GM23338 (cell line): ENCODE measurements at regions not wholly inside any gene's neighbourhood (a gene's known extent, or its start where the extent isn't known, plus 50 kb on each side); places are given as distances from the start of the nearest gene placed in this dataset.

Experiments used
- ATAC-seq: fragments of 200-7000 bp; cut with Tn5 transposase; 3 replicates; pipeline ENCODE4 v1.9.1; 2020
- DNase-seq: peaks from one replicate; pipeline ENCODE4 v3.0.0-alpha.2; 2015; ENCODE audit warnings: low spot score
- H2AFZ ChIP-seq: fragments of 200-600 bp; sonication (generic); 2 replicates; pipeline ENCODE4 v1.8.0; 2016; ENCODE audit warnings: antibody characterized with exemption, mild to moderate bottlenecking, moderate library complexity
- H3F3A ChIP-seq: fragments of 200-600 bp; sonication (generic); replicated peaks from 2 replicates; pipeline ENCODE4 v1.8.0; 2017; ENCODE audit warnings: antibody characterized with exemption, mixed run types, low read depth
- H3K27ac ChIP-seq: fragments of 200-600 bp; sonication (generic); 2 replicates; pipeline ENCODE4 v1.6.1; 2016; ENCODE audit warnings: low read depth
- H3K27me3 ChIP-seq: fragments of 200-600 bp; sonication (generic); 2 replicates; pipeline ENCODE4 v1.8.0; 2016; ENCODE audit warnings: mild to moderate bottlenecking, mixed run types, moderate library complexity; ENCODE audit not compliant: insufficient read depth
- H3K36me3 ChIP-seq: fragments of 200-600 bp; sonication (generic); 2 replicates; pipeline ENCODE4 v1.8.0; 2016; ENCODE audit warnings: mild to moderate bottlenecking; ENCODE audit not compliant: insufficient read depth
- H3K4me1 ChIP-seq: fragments of 200-600 bp; sonication (generic); 2 replicates; pipeline ENCODE4 v1.8.0; 2016; ENCODE audit warnings: mild to moderate bottlenecking, moderate library complexity; ENCODE audit not compliant: insufficient read depth
- H3K4me2 ChIP-seq: fragments of 200-600 bp; sonication (generic); 2 replicates; pipeline ENCODE4 v1.7.1; 2017; ENCODE audit warnings: mixed run types
- H3K4me3 ChIP-seq: fragments of 200-600 bp; sonication (generic); 2 replicates; pipeline ENCODE4 v1.6.1; 2016; ENCODE audit warnings: mixed run types
- H3K79me2 ChIP-seq: fragments of 200-600 bp; sonication (generic); replicated peaks from 2 replicates; pipeline ENCODE4 v1.8.0; 2017; ENCODE audit warnings: mild to moderate bottlenecking; ENCODE audit not compliant: insufficient read depth
- H3K9me2 ChIP-seq: fragments of 200-600 bp; sonication (generic); 2 replicates; pipeline ENCODE4 v1.8.0; 2017; ENCODE audit not compliant: insufficient read depth
- H4K20me1 ChIP-seq: fragments of 200-600 bp; sonication (generic); replicated peaks from 2 replicates; pipeline ENCODE4 v1.8.0; 2017; ENCODE audit warnings: mild to moderate bottlenecking; ENCODE audit not compliant: insufficient read depth
- H3K27ac Mint-ChIP-seq: 2 replicates; pipeline ENCODE4 v1.8.0; 2020; ENCODE audit warnings: inconsistent platforms, mild to moderate bottlenecking, moderate library complexity, mixed read lengths
- H3K27me3 Mint-ChIP-seq: 3 replicates; pipeline ENCODE4 v1.8.0; 2022; ENCODE audit warnings: low read depth, mild to moderate bottlenecking, moderate library complexity, mixed read lengths, inconsistent platforms; ENCODE audit not compliant: insufficient read depth, poor library complexity
- H3K36me3 Mint-ChIP-seq: 3 replicates; pipeline ENCODE4 v1.8.0; 2021; ENCODE audit warnings: low read depth, mild to moderate bottlenecking, inconsistent platforms, moderate library complexity, mixed read lengths
- H3K4me1 Mint-ChIP-seq: 3 replicates; pipeline ENCODE4 v1.8.0; 2020; ENCODE audit warnings: mild to moderate bottlenecking, inconsistent platforms, mixed read lengths
- H3K4me3 Mint-ChIP-seq: 3 replicates; pipeline ENCODE4 v1.8.0; 2021; ENCODE audit warnings: moderate library complexity, mild to moderate bottlenecking, inconsistent platforms, mixed read lengths
- H3K9me3 Mint-ChIP-seq: 3 replicates; pipeline ENCODE4 v1.8.0; 2020; ENCODE audit warnings: moderate library complexity, mild to moderate bottlenecking, inconsistent platforms, mixed read lengths
- EZH2 ChIP-seq: fragments of 200-600 bp; sonication (generic); IDR thresholded peaks from one replicate; pipeline ENCODE4 v1.8.0; 2017; ENCODE audit warnings: antibody characterized with exemption, mild to moderate bottlenecking, low read depth; ENCODE audit not compliant: unreplicated experiment
- EZH2phosphoT487 ChIP-seq: fragments of 200-600 bp; sonication (generic); IDR thresholded peaks from one replicate; pipeline ENCODE4 v1.8.1; 2018; ENCODE audit warnings: antibody characterized with exemption; ENCODE audit not compliant: unreplicated experiment
- NANOG ChIP-seq: IDR thresholded peaks from 2 replicates; pipeline ENCODE4 v1.6.1; 2016; ENCODE audit warnings: antibody characterized with exemption, borderline replicate concordance
- POLR2AphosphoS5 ChIP-seq: IDR thresholded peaks from 2 replicates; pipeline ENCODE4 v1.6.1; 2016; ENCODE audit warnings: antibody characterized with exemption, low read depth
- STAT1 ChIP-seq: IDR thresholded peaks from one replicate; pipeline ENCODE4 v1.6.1; 2016; ENCODE audit warnings: antibody characterized with exemption; ENCODE audit not compliant: unreplicated experiment
- ZNF114 ChIP-seq: fragments of 250-450 bp; sonication (Bioruptor Pico); IDR thresholded peaks from 2 replicates; pipeline ENCODE4 v1.5.0; 2020; ENCODE audit warnings: mild to moderate bottlenecking, moderate library complexity
- ZNF331 ChIP-seq: fragments of 250-450 bp; sonication (Bioruptor Pico); IDR thresholded peaks from 2 replicates; pipeline ENCODE4 v1.5.0; 2020; ENCODE audit warnings: low read depth, mild to moderate bottlenecking, moderate library complexity
- TF ChIP-seq, protein P1 (sequence below): fragments of 250-450 bp; sonication (Bioruptor Pico); IDR thresholded peaks from 2 replicates; pipeline ENCODE4 v1.5.0; 2020; ENCODE audit warnings: mild to moderate bottlenecking, moderate library complexity
- TF ChIP-seq, protein P2 (sequence below): IDR thresholded peaks from one replicate; pipeline ENCODE4 v1.6.1; 2018; ENCODE audit warnings: antibody characterized with exemption; ENCODE audit not compliant: unreplicated experiment
- TF ChIP-seq, protein P3 (sequence below), 2 experiments: fragments of 200-600 bp in 1 of 2; sonication (generic) in 1 of 2; conservative IDR thresholded peaks; 2 replicates each; pipeline versions ENCODE4 v1.5.1 to v1.6.1; 2016 to 2017; ENCODE audit warnings: antibody characterized with exemption in 2 of 2, low read depth in 2 of 2, mild to moderate bottlenecking in 2 of 2, moderate library complexity in 1 of 2
- TF ChIP-seq, protein P4 (sequence below): IDR thresholded peaks from 2 replicates; pipeline ENCODE4 v1.6.1; 2016; ENCODE audit warnings: antibody characterized with exemption

DNA sequence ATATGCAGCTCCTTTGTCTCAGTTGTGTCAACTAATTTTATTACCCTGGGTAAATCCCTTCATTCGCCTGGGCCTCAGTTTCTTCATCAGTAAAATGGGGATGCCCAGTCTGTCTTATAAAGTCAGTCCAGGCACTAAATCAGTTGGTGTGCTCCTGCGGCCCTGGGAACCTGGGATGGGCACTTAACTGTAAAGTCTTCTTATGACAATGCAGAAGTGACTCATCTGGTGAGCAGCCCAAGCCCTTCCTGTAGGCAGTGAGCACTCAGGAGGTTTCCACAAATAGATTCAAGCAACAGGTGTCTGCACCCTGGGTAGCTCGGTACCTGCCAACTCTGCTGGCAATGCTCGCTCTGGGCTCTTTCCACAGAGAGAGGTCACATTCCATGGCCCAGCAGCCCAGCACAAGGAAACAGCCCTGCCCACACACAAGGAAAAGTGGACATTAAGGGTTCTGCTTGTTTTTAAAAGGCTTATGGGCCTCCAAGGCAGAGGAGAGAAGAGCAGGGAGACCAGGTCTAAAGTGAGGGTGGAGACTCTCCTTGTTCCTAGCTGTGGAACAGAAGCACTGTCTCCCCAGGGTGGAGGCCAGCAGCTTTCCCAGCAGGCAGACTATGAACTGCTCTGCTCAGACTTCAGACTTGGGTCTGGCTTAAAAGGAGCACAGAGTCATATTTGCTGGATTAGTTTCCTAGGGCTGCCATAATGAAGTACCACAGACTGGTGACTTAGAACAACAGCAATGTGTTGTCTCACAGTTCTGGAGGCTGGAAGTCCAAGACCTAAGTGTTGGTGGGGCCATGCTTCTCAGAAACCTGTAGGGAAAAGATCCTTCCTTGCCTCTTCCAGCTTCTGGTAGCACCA is 89.7 kb upstream of the ADRA1B start:
- no peaks in the 10 kb centered on the region for H3K27me3 ChIP-seq
- H2AFZ ChIP-seq: no peak overlapping the region
- H3K27ac ChIP-seq: no peak overlapping the region
- Mint-ChIP-seq H3K27me3 (no peaks in the 10 kb centered on the region), H3K27ac (no peak overlapping the region), H3K36me3 (no peaks in the 10 kb centered on the region), H3K9me3 (no peaks in the 10 kb centered on the region), H3K4me3 (no peak overlapping the region), H3K4me1 (no peaks in the 10 kb centered on the region)
- no peaks in the 10 kb centered on the region for H3K79me2 ChIP-seq
- 0 out of 2 replicates have a peak, but pooled peaks cover 5% of the 10 kb centered on the region for H3K9me2 ChIP-seq
- TF ChIP-seq, protein P1, sequence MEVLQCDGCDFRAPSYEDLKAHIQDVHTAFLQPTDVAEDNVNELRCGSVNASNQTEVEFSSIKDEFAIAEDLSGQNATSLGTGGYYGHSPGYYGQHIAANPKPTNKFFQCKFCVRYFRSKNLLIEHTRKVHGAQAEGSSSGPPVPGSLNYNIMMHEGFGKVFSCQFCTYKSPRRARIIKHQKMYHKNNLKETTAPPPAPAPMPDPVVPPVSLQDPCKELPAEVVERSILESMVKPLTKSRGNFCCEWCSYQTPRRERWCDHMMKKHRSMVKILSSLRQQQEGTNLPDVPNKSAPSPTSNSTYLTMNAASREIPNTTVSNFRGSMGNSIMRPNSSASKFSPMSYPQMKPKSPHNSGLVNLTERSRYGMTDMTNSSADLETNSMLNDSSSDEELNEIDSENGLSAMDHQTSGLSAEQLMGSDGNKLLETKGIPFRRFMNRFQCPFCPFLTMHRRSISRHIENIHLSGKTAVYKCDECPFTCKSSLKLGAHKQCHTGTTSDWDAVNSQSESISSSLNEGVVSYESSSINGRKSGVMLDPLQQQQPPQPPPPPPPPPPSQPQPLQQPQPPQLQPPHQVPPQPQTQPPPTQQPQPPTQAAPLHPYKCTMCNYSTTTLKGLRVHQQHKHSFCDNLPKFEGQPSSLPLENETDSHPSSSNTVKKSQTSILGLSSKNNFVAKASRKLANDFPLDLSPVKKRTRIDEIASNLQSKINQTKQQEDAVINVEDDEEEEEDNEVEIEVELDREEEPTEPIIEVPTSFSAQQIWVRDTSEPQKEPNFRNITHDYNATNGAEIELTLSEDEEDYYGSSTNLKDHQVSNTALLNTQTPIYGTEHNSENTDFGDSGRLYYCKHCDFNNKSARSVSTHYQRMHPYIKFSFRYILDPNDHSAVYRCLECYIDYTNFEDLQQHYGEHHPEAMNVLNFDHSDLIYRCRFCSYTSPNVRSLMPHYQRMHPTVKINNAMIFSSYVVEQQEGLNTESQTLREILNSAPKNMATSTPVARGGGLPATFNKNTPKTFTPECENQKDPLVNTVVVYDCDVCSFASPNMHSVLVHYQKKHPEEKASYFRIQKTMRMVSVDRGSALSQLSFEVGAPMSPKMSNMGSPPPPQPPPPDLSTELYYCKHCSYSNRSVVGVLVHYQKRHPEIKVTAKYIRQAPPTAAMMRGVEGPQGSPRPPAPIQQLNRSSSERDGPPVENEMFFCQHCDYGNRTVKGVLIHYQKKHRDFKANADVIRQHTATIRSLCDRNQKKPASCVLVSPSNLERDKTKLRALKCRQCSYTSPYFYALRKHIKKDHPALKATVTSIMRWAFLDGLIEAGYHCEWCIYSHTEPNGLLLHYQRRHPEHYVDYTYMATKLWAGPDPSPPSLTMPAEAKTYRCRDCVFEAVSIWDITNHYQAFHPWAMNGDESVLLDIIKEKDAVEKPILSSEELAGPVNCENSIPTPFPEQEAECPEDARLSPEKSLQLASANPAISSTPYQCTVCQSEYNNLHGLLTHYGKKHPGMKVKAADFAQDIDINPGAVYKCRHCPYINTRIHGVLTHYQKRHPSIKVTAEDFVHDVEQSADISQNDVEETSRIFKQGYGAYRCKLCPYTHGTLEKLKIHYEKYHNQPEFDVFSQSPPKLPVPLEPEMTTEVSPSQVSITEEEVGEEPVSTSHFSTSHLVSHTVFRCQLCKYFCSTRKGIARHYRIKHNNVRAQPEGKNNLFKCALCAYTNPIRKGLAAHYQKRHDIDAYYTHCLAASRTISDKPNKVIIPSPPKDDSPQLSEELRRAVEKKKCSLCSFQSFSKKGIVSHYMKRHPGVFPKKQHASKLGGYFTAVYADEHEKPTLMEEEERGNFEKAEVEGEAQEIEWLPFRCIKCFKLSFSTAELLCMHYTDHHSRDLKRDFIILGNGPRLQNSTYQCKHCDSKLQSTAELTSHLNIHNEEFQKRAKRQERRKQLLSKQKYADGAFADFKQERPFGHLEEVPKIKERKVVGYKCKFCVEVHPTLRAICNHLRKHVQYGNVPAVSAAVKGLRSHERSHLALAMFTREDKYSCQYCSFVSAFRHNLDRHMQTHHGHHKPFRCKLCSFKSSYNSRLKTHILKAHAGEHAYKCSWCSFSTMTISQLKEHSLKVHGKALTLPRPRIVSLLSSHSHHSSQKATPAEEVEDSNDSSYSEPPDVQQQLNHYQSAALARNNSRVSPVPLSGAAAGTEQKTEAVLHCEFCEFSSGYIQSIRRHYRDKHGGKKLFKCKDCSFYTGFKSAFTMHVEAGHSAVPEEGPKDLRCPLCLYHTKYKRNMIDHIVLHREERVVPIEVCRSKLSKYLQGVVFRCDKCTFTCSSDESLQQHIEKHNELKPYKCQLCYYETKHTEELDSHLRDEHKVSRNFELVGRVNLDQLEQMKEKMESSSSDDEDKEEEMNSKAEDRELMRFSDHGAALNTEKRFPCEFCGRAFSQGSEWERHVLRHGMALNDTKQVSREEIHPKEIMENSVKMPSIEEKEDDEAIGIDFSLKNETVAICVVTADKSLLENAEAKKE: no peak
- TF ChIP-seq POLR2AphosphoS5 (no peak), ZNF331 (CRISPR knock-in tag) (no peak), NANOG (no peak), STAT1 (no peak), EZH2phosphoT487 (no peak), EZH2 (no peak), ZNF114 (CRISPR knock-in tag) (no peak)
- TF ChIP-seq, protein P2, sequence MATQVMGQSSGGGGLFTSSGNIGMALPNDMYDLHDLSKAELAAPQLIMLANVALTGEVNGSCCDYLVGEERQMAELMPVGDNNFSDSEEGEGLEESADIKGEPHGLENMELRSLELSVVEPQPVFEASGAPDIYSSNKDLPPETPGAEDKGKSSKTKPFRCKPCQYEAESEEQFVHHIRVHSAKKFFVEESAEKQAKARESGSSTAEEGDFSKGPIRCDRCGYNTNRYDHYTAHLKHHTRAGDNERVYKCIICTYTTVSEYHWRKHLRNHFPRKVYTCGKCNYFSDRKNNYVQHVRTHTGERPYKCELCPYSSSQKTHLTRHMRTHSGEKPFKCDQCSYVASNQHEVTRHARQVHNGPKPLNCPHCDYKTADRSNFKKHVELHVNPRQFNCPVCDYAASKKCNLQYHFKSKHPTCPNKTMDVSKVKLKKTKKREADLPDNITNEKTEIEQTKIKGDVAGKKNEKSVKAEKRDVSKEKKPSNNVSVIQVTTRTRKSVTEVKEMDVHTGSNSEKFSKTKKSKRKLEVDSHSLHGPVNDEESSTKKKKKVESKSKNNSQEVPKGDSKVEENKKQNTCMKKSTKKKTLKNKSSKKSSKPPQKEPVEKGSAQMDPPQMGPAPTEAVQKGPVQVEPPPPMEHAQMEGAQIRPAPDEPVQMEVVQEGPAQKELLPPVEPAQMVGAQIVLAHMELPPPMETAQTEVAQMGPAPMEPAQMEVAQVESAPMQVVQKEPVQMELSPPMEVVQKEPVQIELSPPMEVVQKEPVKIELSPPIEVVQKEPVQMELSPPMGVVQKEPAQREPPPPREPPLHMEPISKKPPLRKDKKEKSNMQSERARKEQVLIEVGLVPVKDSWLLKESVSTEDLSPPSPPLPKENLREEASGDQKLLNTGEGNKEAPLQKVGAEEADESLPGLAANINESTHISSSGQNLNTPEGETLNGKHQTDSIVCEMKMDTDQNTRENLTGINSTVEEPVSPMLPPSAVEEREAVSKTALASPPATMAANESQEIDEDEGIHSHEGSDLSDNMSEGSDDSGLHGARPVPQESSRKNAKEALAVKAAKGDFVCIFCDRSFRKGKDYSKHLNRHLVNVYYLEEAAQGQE: no peak
- TF ChIP-seq, protein P3, sequence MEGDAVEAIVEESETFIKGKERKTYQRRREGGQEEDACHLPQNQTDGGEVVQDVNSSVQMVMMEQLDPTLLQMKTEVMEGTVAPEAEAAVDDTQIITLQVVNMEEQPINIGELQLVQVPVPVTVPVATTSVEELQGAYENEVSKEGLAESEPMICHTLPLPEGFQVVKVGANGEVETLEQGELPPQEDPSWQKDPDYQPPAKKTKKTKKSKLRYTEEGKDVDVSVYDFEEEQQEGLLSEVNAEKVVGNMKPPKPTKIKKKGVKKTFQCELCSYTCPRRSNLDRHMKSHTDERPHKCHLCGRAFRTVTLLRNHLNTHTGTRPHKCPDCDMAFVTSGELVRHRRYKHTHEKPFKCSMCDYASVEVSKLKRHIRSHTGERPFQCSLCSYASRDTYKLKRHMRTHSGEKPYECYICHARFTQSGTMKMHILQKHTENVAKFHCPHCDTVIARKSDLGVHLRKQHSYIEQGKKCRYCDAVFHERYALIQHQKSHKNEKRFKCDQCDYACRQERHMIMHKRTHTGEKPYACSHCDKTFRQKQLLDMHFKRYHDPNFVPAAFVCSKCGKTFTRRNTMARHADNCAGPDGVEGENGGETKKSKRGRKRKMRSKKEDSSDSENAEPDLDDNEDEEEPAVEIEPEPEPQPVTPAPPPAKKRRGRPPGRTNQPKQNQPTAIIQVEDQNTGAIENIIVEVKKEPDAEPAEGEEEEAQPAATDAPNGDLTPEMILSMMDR (conservative IDR thresholded peaks at IDR 0.05; ENCODE audit: low read depth in 2 of 2): no peak
- TF ChIP-seq, protein P4, sequence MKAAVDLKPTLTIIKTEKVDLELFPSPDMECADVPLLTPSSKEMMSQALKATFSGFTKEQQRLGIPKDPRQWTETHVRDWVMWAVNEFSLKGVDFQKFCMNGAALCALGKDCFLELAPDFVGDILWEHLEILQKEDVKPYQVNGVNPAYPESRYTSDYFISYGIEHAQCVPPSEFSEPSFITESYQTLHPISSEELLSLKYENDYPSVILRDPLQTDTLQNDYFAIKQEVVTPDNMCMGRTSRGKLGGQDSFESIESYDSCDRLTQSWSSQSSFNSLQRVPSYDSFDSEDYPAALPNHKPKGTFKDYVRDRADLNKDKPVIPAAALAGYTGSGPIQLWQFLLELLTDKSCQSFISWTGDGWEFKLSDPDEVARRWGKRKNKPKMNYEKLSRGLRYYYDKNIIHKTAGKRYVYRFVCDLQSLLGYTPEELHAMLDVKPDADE: no peak
- no peaks in the 10 kb centered on the region for H3F3A ChIP-seq
- no peak overlapping the region for H3K4me3 ChIP-seq
- H4K20me1 ChIP-seq: no peaks in the 10 kb centered on the region
- no peak overlapping the region for H3K4me2 ChIP-seq
- no peak for DNase-seq
- H3K4me1 ChIP-seq: no peaks in the 10 kb centered on the region
- no peaks in the 10 kb centered on the region for H3K36me3 ChIP-seq
- no peak for ATAC-seq
